ENCODE measurements at regions not wholly inside any gene's neighbourhood (a gene's known extent, or its start where the extent isn't known, plus 50 kb on each side); places are given as distances from the start of the nearest gene placed in this dataset.
A peak's percentile ranks its signal among the peaks of the same experiment; 100 is the strongest.

- no peaks in the 10 kb centered on the region for H4K20me1 ChIP-seq (ENCODE audit: insufficient read depth, low read length)
- H3K36me3 ChIP-seq (ENCODE audit: insufficient read depth, low read length), result no peaks in the 10 kb centered on the region
- peaks cover 12% of the 10 kb centered on the region for H3K4me1 ChIP-seq (ENCODE audit: insufficient read depth, low read length)
- no peaks in the 10 kb centered on the region for H3K9me3 ChIP-seq (ENCODE audit: insufficient read depth, low read length, severe bottlenecking)
- H3K27ac ChIP-seq (ENCODE audit: low read length), result no peak overlapping the region
- H3K4me2 ChIP-seq (ENCODE audit: insufficient read depth, low read length), result no peak overlapping the region
- no peak overlapping the region for H2AFZ ChIP-seq (ENCODE audit: low read depth, low read length)
- DNase-seq (no peak), ATAC-seq (ENCODE audit: insufficient read depth, low read depth) (no peak)
- no peaks in the 10 kb centered on the region for H3K79me2 ChIP-seq (ENCODE audit: insufficient read depth, low read length)
- H3K9ac ChIP-seq (ENCODE audit: low read depth, low read length), result no peak overlapping the region
- no peak for TF ChIP-seq CTCF (IDR thresholded peaks at IDR 0.05; ENCODE audit: borderline replicate concordance, extremely low read depth, low read length, poor library complexity, severe bottlenecking)
- TF ChIP-seq EZH2 (IDR thresholded peaks at IDR 0.05; ENCODE audit: borderline replicate concordance, low read depth, low read length, severe bottlenecking), result no peak
- H3K27me3 ChIP-seq (ENCODE audit: insufficient read depth, low read length, poor library complexity), result no peaks in the 10 kb centered on the region
- H3K4me3 ChIP-seq (ENCODE audit: low read depth in 1 of 2, low read length in 2 of 2), result no peak overlapping the region
Measured at GRCh38 chr5:159465604-159466003, 135.3 kb upstream of the IL12B start.

GRCh38 chr5:159467666-159468065, 137.4 kb upstream of the IL12B start:
- no peaks in the 10 kb centered on the region for H3K36me3 ChIP-seq (ENCODE audit: insufficient read depth, low read length)
- no peaks in the 10 kb centered on the region for H3K9me3 ChIP-seq (ENCODE audit: insufficient read depth, low read length, severe bottlenecking)
- ATAC-seq (ENCODE audit: insufficient read depth, low read depth), result no peak

DNA sequence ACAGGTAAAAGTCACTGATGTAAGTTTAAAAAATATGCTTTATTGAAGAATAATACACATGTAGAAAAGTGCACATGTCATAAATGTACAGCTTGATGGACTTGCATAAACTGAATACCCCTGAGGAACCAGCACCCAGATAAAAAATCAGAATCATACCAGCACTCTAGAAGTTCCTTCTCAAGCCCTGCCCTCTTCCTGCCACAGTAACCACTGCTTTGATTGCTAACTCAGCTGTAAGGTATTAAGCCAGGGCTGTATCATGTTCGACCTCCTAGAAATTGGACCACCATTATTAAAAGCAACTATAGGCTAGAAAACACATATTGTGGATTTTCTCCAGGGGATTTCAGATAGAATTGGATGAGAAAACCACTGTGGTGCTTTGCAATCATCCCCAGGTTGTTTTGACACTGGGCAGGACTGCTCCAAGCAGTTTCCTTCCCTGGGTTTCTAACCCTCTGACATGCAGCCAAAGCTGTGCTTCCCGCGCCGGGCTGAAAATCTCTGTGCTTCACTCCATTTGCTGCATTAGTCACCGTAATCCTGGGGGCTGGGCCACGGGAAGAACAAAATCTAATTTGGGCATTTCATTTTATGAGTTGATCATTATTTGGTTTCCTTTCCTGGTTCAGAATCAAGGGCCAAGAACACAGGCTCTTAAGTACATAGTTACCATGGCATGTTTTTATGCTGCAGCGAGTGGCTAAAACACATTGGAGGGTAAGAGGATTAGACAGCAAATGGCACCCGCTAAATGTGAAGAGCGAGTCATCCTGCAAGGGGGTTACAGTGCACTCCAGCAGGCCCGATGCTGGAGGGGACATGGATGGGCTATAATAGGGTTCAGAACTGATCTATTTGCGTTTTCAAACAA, 139.4 kb upstream of the IL12B start:
- H2AFZ ChIP-seq (ENCODE audit: low read depth, low read length), result no peak overlapping the region

More at GRCh38 chr5:159467666-159468065, 137.4 kb upstream of the IL12B start:
- no peak for DNase-seq
- Histone ChIP-seq H3K4me1 (ENCODE audit: insufficient read depth, low read length) (peaks cover 12% of the 10 kb centered on the region), H3K79me2 (ENCODE audit: insufficient read depth, low read length) (no peaks in the 10 kb centered on the region), H2AFZ (ENCODE audit: low read depth, low read length) (no peak overlapping the region), H3K9ac (ENCODE audit: low read depth, low read length) (no peak overlapping the region), H4K20me1 (ENCODE audit: insufficient read depth, low read length) (no peaks in the 10 kb centered on the region), H3K27me3 (ENCODE audit: insufficient read depth, low read length, poor library complexity) (no peaks in the 10 kb centered on the region), H3K4me2 (ENCODE audit: insufficient read depth, low read length) (no peak overlapping the region), H3K27ac (ENCODE audit: low read length) (no peak overlapping the region), H3K4me3 (ENCODE audit: low read depth in 1 of 2, low read length in 2 of 2) (no peak overlapping the region)
- TF ChIP-seq CTCF (IDR thresholded peaks at IDR 0.05; ENCODE audit: borderline replicate concordance, extremely low read depth, low read length, poor library complexity, severe bottlenecking) (no peak), EZH2 (IDR thresholded peaks at IDR 0.05; ENCODE audit: borderline replicate concordance, low read depth, low read length, severe bottlenecking) (no peak)

More for the DNA sequence above, 139.4 kb upstream of the IL12B start:
- Histone ChIP-seq H3K9me3 (ENCODE audit: insufficient read depth, low read length, severe bottlenecking) (peaks cover 4% of the 10 kb centered on the region), H3K27me3 (ENCODE audit: insufficient read depth, low read length, poor library complexity) (no peaks in the 10 kb centered on the region), H3K4me3 (ENCODE audit: low read depth in 1 of 2, low read length in 2 of 2) (no peak overlapping the region), H3K27ac (ENCODE audit: low read length) (no peak overlapping the region), H3K9ac (ENCODE audit: low read depth, low read length) (no peak overlapping the region), H3K79me2 (ENCODE audit: insufficient read depth, low read length) (no peaks in the 10 kb centered on the region), H3K4me2 (ENCODE audit: insufficient read depth, low read length) (no peak overlapping the region), H3K4me1 (ENCODE audit: insufficient read depth, low read length) (peaks cover 12% of the 10 kb centered on the region), H4K20me1 (ENCODE audit: insufficient read depth, low read length) (no peaks in the 10 kb centered on the region), H3K36me3 (ENCODE audit: insufficient read depth, low read length) (no peaks in the 10 kb centered on the region)
- peak; percentile 98 for ATAC-seq (ENCODE audit: insufficient read depth, low read depth)
- DNase-seq, result peak; percentile 35
- TF ChIP-seq EZH2 (IDR thresholded peaks at IDR 0.05; ENCODE audit: borderline replicate concordance, low read depth, low read length, severe bottlenecking) (no peak), CTCF (IDR thresholded peaks at IDR 0.05; ENCODE audit: borderline replicate concordance, extremely low read depth, low read length, poor library complexity, severe bottlenecking) (no peak)
